Upper lobe of left lung (tissue), 4 donors: ENCODE measurements at regions not wholly inside any gene's neighbourhood (a gene's known extent, or its start where the extent isn't known, plus 50 kb on each side); places are given as distances from the start of the nearest gene placed in this dataset.

Experiments used
- POLR2A ChIP-seq, 4 donors: fragments of 450-650 bp; IDR thresholded peaks; one replicate each; pipeline ENCODE4 v1.5.1; 2016 to 2017; ENCODE audit warnings: antibody characterized with exemption in 4 of 4, mild to moderate bottlenecking in 2 of 4
- TF ChIP-seq, protein P1 (sequence below), 6 experiments: fragments of 450-650 bp in 4 of 6; fragments of 200-600 bp in 2 of 6; sonication (generic) in 2 of 6; IDR thresholded peaks; one replicate each; pipeline ENCODE4 v1.5.1; 2016 to 2019; ENCODE audit warnings: antibody characterized with exemption in 6 of 6

DNA sequence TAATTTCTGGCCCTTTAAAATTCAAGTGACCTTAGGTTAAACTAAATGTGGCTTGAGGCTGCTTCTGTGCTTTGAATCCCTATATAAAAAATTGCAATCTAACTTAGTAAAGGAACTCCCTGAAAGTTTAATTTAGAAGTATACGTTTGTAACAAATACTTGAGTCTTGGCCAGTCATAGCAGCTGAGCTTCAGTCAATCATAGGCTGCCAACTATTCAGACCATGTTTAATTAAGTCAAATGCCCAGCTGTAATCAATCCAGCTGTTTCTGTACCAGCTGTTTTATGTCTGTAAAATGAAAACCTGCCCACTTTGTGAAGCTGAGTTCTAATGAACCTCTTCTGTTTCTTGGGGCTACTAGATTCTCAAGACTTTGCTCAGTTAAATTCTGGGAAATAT, 760.1 kb downstream of the MAT2B start:
- TF ChIP-seq, protein P1, sequence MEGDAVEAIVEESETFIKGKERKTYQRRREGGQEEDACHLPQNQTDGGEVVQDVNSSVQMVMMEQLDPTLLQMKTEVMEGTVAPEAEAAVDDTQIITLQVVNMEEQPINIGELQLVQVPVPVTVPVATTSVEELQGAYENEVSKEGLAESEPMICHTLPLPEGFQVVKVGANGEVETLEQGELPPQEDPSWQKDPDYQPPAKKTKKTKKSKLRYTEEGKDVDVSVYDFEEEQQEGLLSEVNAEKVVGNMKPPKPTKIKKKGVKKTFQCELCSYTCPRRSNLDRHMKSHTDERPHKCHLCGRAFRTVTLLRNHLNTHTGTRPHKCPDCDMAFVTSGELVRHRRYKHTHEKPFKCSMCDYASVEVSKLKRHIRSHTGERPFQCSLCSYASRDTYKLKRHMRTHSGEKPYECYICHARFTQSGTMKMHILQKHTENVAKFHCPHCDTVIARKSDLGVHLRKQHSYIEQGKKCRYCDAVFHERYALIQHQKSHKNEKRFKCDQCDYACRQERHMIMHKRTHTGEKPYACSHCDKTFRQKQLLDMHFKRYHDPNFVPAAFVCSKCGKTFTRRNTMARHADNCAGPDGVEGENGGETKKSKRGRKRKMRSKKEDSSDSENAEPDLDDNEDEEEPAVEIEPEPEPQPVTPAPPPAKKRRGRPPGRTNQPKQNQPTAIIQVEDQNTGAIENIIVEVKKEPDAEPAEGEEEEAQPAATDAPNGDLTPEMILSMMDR (IDR thresholded peaks at IDR 0.05) = no peak
- TF ChIP-seq POLR2A (IDR thresholded peaks at IDR 0.05) = no peak
